Central memory CD8-positive, alpha-beta T cell (primary cell): ENCODE measurements at regions not wholly inside any gene's neighbourhood (a gene's known extent, or its start where the extent isn't known, plus 50 kb on each side); places are given as distances from the start of the nearest gene placed in this dataset.
"Not testable (repeated sequence)": the region's sequence is repeated elsewhere in the genome, so short reads cannot be mapped to it uniquely, and the experiment has no call there.

Experiments
- ATAC-seq: fragments of 150-1000 bp; cut with Tn5 transposase; replicated peaks from 2 replicates; pipeline ENCODE4 v1.10.0; 2022; ENCODE audit warnings: mild to moderate bottlenecking, moderate FRiP score, moderate number of reproducible peaks; ENCODE audit not compliant: poor library complexity, severe bottlenecking; ENCODE audit errors: extremely low read depth
- DNase-seq, 2 donors: peaks; one replicate each; pipeline ENCODE4 v3.0.0; 2021; ENCODE audit warnings: low spot score in 2 of 2
- H3K27ac Mint-ChIP-seq: one replicate; pipeline ENCODE4 v1.8.0; 2022; ENCODE audit warnings: low read depth, mild to moderate bottlenecking, moderate library complexity, mixed read lengths
- H3K27me3 Mint-ChIP-seq: one replicate; pipeline ENCODE4 v1.8.0; 2022; ENCODE audit warnings: mixed read lengths
- H3K36me3 Mint-ChIP-seq: one replicate; pipeline ENCODE4 v1.8.0; 2022; ENCODE audit warnings: mild to moderate bottlenecking, moderate library complexity, mixed read lengths; ENCODE audit not compliant: insufficient read depth
- H3K4me1 Mint-ChIP-seq: one replicate; pipeline ENCODE4 v1.8.0; 2022; ENCODE audit warnings: mixed read lengths
- H3K4me3 Mint-ChIP-seq: one replicate; pipeline ENCODE4 v1.8.0; 2022; ENCODE audit warnings: mild to moderate bottlenecking, moderate library complexity, mixed read lengths
- H3K9me3 Mint-ChIP-seq: one replicate; pipeline ENCODE4 v1.8.0; 2022; ENCODE audit warnings: mixed read lengths

- Mint-ChIP-seq H3K36me3 (no peaks in the 10 kb centered on the region), H3K4me1 (no peaks in the 10 kb centered on the region)
Observed at GRCh38 chr3:150323770-150324169, 84.3 kb upstream of the TSC22D2 start.

GRCh38 chr3:150323091-150323490, 85.0 kb upstream of the TSC22D2 start:
- not testable (repeated sequence) for H3K9me3 Mint-ChIP-seq

More at GRCh38 chr3:150323770-150324169, 84.3 kb upstream of the TSC22D2 start:
- Mint-ChIP-seq H3K27ac (no peak overlapping the region), H3K27me3 (peaks cover 34% of the 10 kb centered on the region), H3K9me3 (no peaks in the 10 kb centered on the region), H3K4me3 (no peak overlapping the region)
- ATAC-seq, result no peak
- DNase-seq, result no peak

GRCh38 chr3:150320971-150321370, 87.1 kb upstream of the TSC22D2 start:
- not testable (repeated sequence) for H3K4me1 Mint-ChIP-seq, H3K27ac Mint-ChIP-seq, DNase-seq, H3K9me3 Mint-ChIP-seq, H3K36me3 Mint-ChIP-seq, ATAC-seq, H3K4me3 Mint-ChIP-seq
- peaks cover 25% of the 10 kb centered on the region for H3K27me3 Mint-ChIP-seq

More at GRCh38 chr3:150323091-150323490, 85.0 kb upstream of the TSC22D2 start:
- ATAC-seq, H3K36me3 Mint-ChIP-seq, H3K4me3 Mint-ChIP-seq, H3K4me1 Mint-ChIP-seq, DNase-seq, H3K27ac Mint-ChIP-seq: not testable (repeated sequence)
- peaks cover 28% of the 10 kb centered on the region for H3K27me3 Mint-ChIP-seq

- no peak for ATAC-seq
- H3K9me3 Mint-ChIP-seq, result no peaks in the 10 kb centered on the region
- H3K36me3 Mint-ChIP-seq, result no peaks in the 10 kb centered on the region
- no peak overlapping the region for H3K27ac Mint-ChIP-seq
- no peak overlapping the region for H3K4me3 Mint-ChIP-seq
- H3K4me1 Mint-ChIP-seq, result no peaks in the 10 kb centered on the region
- DNase-seq, result no peak
- H3K27me3 Mint-ChIP-seq, result peaks cover 36% of the 10 kb centered on the region
Observed at GRCh38 chr3:150319900-150320299, 88.2 kb upstream of the TSC22D2 start.

GRCh38 chr3:150317469-150317868, 90.6 kb upstream of the TSC22D2 start:
- Mint-ChIP-seq H3K27me3 (peaks cover 54% of the 10 kb centered on the region), H3K36me3 (no peaks in the 10 kb centered on the region), H3K4me3 (no peak overlapping the region), H3K4me1 (no peaks in the 10 kb centered on the region), H3K9me3 (no peaks in the 10 kb centered on the region), H3K27ac (no peak overlapping the region)
- ATAC-seq (no peak), DNase-seq (no peak)

GRCh38 chr3:150315721-150316120, 92.4 kb upstream of the TSC22D2 start:
- no peaks in the 10 kb centered on the region for H3K36me3 Mint-ChIP-seq
- no peaks in the 10 kb centered on the region for H3K4me1 Mint-ChIP-seq
- no peaks in the 10 kb centered on the region for H3K9me3 Mint-ChIP-seq
- no peak overlapping the region for H3K27ac Mint-ChIP-seq
- no peak for DNase-seq
- H3K4me3 Mint-ChIP-seq, result no peak overlapping the region
- peaks cover 57% of the 10 kb centered on the region for H3K27me3 Mint-ChIP-seq
- ATAC-seq, result no peak

GRCh38 chr3:150314248-150315004, 93.7 kb upstream of the TSC22D2 start:
- Mint-ChIP-seq H3K36me3 (no peaks in the 10 kb centered on the region), H3K4me3 (no peak overlapping the region), H3K9me3 (no peaks in the 10 kb centered on the region), H3K27ac (no peak overlapping the region), H3K4me1 (no peaks in the 10 kb centered on the region), H3K27me3 (peaks cover 65% of the 10 kb centered on the region)
- no peak for ATAC-seq
- DNase-seq, result no peak

GRCh38 chr3:150312018-150312657, 96.0 kb upstream of the TSC22D2 start:
- Mint-ChIP-seq H3K9me3 (no peaks in the 10 kb centered on the region), H3K27ac (no peak overlapping the region), H3K4me1 (no peaks in the 10 kb centered on the region), H3K27me3 (peaks cover 84% of the 10 kb centered on the region), H3K36me3 (no peaks in the 10 kb centered on the region), H3K4me3 (no peak overlapping the region)
- ATAC-seq, result no peak
- no peak for DNase-seq

GRCh38 chr3:150311156-150311555, 96.9 kb upstream of the TSC22D2 start:
- H3K4me3 Mint-ChIP-seq, result no peak overlapping the region
- ATAC-seq, result no peak
- no peak overlapping the region for H3K27ac Mint-ChIP-seq
- no peaks in the 10 kb centered on the region for H3K9me3 Mint-ChIP-seq
- no peak for DNase-seq
- no peaks in the 10 kb centered on the region for H3K36me3 Mint-ChIP-seq
- peaks cover 78% of the 10 kb centered on the region for H3K27me3 Mint-ChIP-seq
- H3K4me1 Mint-ChIP-seq, result no peaks in the 10 kb centered on the region

- Mint-ChIP-seq H3K36me3 (no peaks in the 10 kb centered on the region), H3K4me1 (no peaks in the 10 kb centered on the region)
Observed at GRCh38 chr3:150309557-150309956, 98.5 kb upstream of the TSC22D2 start.

GRCh38 chr3:150309257-150309542, 98.9 kb upstream of the TSC22D2 start:
- Mint-ChIP-seq H3K27me3 (peaks cover 79% of the 10 kb centered on the region), H3K4me1 (no peaks in the 10 kb centered on the region), H3K27ac (no peak overlapping the region), H3K9me3 (no peaks in the 10 kb centered on the region), H3K4me3 (no peak overlapping the region), H3K36me3 (no peaks in the 10 kb centered on the region)
- no peak for DNase-seq
- ATAC-seq, result no peak

More at GRCh38 chr3:150309557-150309956, 98.5 kb upstream of the TSC22D2 start:
- Mint-ChIP-seq H3K9me3 (no peaks in the 10 kb centered on the region), H3K4me3 (no peak overlapping the region), H3K27ac (no peak overlapping the region), H3K27me3 (peaks cover 78% of the 10 kb centered on the region)
- ATAC-seq (no peak), DNase-seq (no peak)

- Mint-ChIP-seq H3K27ac (no peak overlapping the region), H3K27me3 (peaks cover 84% of the 10 kb centered on the region), H3K4me1 (no peaks in the 10 kb centered on the region), H3K36me3 (no peaks in the 10 kb centered on the region), H3K4me3 (no peak overlapping the region), H3K9me3 (no peaks in the 10 kb centered on the region)
- ATAC-seq (no peak), DNase-seq (no peak)
Observed at GRCh38 chr3:150308481-150309256, 99.4 kb upstream of the TSC22D2 start.

- ATAC-seq (no peak), DNase-seq (no peak)
- Mint-ChIP-seq H3K27ac (no peak overlapping the region), H3K9me3 (no peaks in the 10 kb centered on the region), H3K36me3 (no peaks in the 10 kb centered on the region), H3K4me1 (no peaks in the 10 kb centered on the region), H3K27me3 (peaks cover 83% of the 10 kb centered on the region), H3K4me3 (no peak overlapping the region)
Observed at GRCh38 chr3:150308037-150308319, 100.1 kb upstream of the TSC22D2 start.
